NCI-H510A treated with DMSO at 0.1 percent for 48 hours (cell line): ENCODE measurements at regions not wholly inside any gene's neighbourhood (a gene's known extent, or its start where the extent isn't known, plus 50 kb on each side); places are given as distances from the start of the nearest gene placed in this dataset.
"Not testable (repeated sequence)": the region's sequence is repeated elsewhere in the genome, so short reads cannot be mapped to it uniquely, and the experiment has no call there.

ENCODE experiments used
- DNase-seq: peaks from one replicate; lab custom pipeline; 2025; lab: John Stamatoyannopoulos, UW

DNA sequence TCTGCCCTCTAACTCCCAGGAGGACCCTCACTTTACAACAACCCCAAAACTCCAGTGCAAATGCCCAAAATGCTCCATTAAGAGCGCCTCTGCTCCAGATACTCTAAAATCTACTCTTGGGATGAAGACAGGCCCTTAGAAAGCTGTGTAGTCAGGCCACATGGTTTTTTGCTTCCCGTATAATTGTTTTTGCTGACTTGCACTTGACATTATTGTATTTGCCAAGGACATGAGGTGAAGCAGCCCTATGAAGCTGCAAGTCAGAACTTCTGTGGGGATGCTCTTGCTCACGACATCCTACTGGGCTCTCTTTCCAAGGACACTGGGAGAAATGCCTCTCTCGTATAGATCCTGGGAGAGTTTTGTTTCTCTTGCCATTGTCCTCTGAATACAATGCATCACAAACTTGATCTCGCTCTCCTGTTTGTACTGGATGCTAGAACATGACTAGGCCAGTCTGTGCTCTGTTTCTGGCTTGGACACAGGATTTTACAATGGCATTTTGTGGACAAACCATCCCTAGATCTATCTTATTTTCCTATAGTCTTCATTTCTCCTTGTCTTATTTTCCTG is 177.2 kb upstream of the DTNBP1 start:
- no peak for DNase-seq

DNA sequence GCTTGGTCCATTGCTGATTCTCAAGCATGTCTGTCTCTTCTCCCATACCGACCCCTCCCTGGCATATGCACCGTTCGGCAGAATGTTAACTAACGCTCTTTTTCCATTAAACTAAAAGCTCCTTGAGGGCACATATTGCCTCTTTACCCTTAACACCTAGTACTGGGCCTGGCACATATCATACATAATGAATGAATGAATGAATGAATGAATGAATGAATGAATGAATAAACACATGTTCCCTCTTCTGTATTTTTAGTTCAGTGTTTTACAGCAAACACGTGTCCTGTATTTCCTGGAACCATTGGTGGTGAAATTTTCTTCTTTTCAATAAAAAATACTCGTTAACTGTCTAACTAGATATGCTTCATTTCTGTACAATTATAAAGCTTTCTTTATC is 174.4 kb upstream of the DTNBP1 start:
- DNase-seq, result no peak

DNA sequence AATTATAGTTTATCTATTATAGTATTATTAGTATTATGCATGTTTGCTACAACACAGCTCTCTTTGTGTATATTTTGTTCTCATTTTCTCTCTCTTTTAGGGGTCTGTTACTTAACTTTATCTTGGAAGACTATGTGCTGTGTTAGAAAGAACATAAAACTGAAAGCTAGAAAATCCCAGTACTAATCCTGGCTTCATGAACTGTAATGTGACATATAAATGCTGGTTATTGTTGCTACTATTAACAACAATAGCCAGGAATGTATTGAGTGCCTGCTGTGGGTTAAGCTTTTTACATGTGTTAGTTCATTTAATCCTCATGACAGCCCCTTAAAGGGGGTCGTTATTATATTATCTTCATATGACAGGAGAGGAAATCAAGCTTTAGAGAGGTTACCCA is 170.0 kb upstream of the DTNBP1 start:
- DNase-seq, result no peak

DNA sequence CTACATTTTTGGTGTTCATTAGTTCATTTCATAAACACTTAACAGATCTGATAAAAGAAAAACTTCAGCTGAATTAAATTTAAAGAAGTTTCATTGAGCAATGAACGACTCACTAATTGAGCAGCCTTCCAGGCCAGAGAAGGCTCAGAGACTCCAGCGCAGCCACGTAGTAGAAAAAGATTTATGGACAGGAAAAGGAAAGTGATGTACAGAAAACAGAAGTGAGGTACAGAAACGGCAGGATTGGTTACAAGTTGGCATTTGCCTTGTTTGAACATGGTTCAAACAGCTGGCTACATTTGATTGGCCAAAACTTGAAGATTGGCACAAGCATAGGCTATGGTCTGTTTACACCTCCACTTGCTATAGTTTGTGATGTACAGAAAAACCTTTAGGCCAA is 166.3 kb upstream of the DTNBP1 start:
- DNase-seq, result no peak

DNA sequence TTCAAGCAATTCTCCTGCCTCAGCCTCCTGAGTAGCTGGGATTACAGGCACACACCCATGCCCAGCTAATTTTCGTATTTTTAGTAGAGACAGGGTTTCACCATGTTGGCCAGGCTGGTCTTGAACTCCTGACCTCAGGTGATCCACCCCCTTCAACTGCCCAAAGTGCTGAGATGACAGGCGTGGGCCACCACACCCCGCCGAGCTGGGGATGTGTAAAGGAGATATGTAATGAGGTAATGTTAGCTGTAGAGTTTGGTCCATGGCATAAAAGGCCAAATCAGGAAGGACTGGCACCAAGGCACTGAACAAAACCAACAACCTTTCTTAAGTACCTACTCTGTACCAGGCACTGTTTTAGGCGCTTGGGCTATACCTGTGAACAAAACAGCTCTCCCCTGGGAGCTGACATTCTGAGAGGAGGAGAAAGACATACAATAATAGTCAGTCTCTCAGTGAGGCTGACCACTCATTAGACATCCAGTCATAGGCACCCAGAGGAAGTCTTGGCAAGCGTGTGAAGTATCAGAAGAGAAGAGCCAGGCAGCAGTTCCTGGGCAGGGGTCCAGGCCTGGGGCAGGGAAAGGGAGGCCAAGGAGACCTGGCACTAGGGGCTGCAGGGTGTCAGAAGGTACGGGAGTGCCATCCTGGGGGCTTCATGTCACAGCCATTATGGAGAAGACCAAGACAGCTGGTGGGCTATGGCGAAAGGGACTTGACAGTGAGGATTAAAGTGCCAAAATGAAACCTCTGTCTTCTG is 164.8 kb upstream of the DTNBP1 start:
- DNase-seq, result no peak

DNA sequence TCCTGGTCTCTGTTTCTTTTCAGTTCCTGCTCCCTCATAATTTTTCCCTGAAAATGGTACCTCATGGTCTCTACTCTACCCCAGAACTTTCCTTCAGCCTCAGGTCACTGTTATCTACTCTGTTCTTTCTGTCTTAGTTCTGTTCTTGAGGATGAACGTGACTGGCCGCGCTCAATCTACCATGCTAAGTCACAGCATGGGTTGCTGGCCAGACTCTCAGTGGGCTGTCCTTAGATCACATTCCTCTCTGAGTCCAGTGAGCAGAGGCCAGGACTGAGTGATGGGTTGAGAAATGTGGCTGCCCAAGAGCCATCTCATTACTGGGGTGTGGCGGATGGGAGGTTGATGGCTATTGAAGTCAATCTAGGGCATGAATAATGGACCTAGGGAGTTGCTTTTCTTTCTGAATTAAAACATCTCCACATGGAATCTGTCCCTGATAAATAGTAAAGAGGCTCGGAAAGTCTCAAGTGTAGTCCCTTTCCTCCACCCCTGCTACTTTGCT is 164.0 kb upstream of the DTNBP1 start:
- no peak for DNase-seq

DNA sequence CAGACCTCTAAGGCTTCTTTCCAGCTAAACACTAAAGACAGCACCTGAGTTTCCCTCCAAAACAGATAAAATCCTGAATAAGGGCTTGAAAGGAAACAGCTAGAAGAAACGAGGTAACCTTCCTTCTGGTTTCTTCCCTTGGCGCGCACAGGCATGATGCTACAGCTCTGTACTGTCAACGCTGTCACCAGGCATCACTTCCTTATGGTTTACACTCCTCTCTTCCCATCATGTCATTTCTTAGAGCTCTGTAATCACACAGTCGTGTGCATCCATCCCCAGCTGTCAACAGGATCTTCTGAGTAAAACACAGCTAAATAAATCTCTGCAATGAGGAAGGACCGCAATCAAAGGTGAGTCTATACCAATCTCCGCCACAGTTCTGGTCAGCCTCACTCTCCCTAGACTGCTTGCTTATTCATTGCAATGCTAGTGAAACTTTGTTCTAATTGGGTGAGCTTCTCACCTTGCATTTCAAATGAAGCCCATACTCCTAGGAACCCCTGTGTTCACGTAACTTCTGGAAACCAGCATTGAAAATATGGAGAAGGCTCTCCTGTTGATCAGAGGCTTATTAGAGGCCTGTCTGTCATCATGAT is 162.6 kb upstream of the DTNBP1 start:
- DNase-seq, result no peak

DNA sequence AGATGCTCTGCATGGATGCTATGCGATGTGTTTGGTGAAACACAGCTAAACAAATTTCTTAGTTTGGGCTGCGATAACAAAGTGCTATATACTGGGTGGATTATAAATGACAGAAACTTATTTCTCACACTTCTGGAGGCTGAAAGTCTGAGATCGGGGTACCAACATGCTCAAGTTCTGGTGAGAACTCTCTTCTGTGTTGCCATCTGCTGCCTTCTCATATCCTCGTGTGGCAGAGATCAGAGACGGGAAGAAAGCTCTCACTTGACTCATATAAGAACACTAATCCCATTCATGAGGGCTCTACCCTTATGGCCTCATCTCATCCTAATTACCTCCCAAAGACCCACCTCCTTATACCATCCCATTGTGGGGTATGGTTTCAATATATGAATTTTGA is 162.0 kb upstream of the DTNBP1 start:
- no peak for DNase-seq

DNA sequence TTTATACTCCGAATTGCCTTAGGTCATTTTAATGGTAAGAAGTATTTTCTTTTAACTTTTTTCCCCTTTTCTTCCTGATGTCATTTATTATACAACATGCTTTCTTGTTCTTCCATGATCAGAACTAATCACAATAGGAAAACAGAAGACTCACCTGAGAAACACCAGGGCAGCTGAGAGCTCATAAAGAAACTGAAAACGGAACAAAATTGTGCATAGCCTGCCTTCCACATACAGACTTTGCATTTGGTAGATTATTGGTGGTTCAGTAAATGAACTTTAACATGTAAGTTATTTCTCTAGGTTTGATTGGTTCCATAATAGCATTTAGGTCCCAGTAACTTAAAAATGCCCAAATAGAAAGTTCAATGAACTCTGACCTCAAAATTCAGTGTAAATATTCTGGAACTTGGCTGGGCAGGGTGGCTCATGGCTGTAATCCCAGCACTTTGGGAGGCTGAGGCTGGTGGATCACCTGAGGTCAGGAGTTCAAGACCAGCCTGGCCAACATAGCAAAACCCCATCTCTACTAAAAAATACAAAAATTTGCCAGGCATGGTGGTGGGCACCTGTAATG is 161.1 kb upstream of the DTNBP1 start:
- DNase-seq, result no peak

DNA sequence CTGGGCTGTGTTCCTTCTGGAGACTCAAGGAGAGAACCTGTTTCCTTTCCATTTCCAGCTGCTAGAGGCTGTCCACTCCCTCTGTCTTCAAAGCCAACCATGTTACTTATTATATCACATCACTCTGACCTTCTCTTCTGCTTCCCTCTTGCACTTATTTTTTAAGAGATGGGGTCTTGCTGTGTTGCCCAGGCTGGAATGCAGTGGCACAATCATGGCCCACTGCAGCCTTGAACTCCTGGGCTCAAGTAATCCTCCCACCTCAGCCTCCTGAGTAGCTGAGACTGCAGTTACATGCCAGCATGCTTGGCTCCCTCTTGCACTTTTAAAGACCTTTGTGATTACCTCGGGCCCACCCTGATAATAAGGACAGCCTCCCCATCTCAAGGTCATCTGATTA is 160.0 kb upstream of the DTNBP1 start:
- no peak for DNase-seq

DNA sequence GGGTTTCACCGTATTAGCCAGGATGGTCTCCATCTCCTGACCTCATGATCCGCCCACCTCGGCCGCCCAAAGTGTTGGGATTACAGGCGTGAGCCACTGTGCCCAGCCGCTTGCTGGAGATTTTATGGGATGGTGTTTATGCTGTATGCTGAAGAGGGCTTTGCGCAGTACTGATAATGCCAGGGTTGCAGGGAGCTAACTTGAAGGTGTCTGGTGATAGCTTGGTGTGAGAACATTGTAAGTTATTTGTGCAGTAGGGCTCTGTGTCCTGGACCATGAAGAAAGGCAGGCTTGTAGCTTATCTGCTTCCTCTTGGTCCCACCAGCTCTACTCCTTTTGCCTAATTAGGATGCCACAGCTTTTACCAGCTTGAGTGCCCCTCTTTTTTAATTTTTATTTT is 157.0 kb upstream of the DTNBP1 start:
- DNase-seq, result no peak

DNA sequence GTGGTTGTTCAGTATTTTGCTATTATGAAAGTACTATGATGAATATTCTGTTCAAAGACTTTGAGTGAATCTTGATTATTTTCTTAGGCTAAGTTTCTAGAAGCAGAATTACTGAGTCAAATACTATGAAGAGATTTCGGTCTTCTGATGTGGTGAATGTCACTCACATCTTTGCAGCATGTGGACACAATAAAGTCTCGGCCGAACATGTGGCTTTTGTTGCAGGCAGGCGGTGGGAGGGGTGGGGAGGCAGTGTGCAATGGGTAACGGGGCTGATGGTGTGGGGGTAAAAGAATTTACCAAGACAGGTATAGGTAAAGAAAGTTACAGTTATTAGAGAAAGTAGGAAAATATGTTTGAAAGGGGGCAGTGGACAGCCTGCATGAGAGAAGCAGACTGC is 156.4 kb upstream of the DTNBP1 start:
- DNase-seq, result no peak

DNA sequence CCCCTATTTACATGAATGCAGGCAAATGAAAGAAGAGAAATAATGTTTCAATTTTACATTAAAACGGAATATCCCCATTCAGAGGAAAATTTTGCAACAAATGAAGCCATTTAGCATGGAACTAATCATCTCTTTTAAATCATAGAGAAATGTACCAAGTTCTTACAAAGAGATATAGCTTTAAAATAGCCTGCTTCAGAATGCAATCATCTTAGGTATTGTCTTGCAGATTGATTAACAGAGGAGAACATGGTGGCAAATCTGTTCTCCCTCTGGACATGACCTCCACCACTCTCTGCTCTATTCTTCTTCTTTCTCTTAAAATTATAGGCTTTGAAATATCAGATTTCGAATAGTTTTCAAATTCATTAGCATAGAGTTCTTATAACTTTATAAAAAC is 155.7 kb upstream of the DTNBP1 start:
- DNase-seq, result no peak

DNA sequence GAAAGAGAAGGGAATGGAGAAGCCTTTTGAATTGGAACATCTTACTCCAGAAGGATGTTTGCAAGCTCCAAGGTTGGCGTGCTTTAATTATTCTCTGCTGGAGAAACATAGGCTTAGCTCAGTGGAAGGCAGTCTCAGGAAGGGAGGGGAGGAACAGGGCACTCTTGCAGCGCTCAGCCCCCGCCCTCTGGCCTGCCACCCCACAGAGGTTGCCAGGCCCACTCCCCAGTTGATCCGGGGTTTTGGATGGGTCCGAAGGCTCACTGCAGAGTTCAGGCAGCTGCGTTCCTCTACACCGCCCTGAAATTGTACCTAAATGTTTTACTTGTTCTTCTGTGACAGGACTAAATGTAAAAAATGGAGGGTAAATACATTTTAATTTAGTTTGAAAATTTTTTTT is 155.2 kb upstream of the DTNBP1 start:
- no peak for DNase-seq

DNA sequence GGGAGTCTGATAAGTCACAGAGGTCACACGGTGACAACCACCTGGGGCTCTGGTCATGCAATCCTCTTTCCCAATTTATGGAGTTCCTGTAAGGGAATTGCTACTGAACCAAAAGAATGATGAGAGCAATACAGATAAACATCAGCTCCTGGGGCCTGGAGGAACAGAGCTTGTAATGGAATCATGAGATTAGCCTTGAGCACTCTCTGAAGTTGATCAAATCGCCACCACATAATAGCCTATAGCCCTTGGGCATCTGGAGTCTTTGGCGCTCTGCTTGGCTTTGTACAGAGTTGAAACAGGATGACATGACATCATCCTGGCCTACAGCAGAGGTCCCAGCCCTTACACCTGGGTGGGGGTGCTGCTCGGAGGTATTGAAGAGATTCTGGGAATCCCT is 154.3 kb upstream of the DTNBP1 start:
- DNase-seq, result no peak

DNA sequence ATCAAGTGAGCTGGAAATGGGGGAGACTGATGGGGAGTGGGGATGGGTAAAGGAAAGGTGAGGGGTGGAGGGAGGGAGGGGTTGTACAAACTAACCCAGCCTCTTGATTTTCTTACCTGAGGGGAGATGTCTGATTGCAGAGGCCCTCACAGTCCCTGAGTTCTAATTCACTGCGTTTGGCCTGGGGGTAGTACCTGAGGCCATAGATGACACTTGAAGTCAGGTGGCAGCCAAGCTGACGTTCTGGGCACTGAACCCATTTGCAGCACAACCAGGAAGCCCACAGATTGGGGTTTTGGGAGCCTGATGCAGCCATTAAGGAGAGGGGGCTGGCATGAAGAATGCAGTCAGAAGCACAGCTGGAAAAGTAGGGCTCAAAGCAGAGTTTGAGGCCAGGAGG is 153.8 kb upstream of the DTNBP1 start:
- no peak for DNase-seq

DNA sequence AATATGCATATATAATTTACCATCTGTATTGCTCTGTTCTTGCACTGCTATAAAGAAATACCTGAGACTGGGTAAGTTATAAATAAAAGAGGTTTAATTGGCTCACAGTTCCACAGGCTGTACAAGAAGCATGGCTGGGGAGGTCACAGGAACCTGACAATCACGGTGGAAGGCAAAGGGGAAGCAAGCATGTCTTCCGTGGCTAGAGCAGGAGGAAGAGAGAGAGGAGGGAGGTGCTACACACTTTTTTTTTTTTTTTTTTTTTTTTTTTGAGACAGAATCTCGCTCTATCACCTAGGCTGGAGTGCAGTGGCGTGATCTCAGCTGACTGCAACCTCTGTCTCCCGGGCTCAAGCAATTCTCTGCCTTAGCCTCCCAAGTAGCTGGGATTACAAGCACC is 150.9 kb upstream of the DTNBP1 start:
- not testable (repeated sequence) for DNase-seq

DNA sequence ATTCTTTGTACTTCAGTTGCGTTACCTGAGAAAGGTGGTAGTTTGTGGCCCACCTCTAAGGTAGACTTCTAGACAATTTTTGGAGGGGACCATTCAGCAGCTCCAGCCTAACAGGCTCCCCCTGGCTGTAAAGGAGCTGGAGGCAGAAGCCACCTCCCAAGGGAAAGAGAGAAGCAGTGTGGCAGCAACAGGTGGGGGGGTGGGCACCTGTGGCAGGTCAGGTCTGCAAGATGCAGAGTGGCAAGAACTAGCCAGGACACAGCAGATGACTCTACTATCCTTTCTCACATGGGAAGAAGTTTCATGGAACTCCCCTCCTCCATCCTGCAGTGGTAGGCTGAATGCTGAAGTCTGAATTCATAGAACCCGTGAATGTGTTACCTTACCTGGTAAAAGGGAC is 148.3 kb upstream of the DTNBP1 start:
- DNase-seq, result no peak

DNA sequence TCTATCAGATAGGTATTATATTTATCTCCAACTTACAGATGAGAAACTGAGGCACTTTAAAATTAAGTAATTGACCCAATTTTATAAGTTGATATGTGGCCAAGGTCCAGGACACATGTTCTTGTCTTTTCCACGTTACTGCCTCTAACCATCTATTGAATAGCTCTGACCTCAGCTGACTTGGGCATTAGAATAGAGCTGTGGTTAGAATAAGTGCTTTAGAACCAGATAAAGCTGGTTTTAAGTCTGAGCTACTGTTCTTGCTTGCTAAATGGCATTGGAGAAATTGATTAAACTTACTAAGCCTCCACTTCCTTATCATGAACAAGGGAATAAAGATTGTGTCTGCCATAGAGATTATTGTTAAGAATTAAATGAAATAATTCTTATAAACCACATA is 147.8 kb upstream of the DTNBP1 start:
- DNase-seq, result no peak

DNA sequence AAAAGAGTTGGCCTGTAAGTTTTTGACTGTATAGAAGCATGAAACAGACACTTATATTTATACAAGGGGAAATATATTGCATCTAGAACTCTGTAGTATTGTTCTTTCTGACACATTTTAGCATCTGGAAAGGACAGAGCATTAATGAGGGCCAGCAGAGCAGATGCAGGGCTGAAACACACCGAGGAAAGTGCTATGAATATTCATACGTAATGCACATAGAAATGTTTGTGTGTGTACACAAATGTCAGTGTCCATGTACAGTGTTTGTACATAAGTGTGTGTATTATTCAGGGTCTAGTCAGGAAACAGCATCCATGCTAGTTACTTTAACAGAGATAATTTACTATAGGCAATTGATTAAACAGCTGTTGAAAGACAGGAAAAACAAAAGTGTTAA is 146.5 kb upstream of the DTNBP1 start:
- DNase-seq, result no peak

DNA sequence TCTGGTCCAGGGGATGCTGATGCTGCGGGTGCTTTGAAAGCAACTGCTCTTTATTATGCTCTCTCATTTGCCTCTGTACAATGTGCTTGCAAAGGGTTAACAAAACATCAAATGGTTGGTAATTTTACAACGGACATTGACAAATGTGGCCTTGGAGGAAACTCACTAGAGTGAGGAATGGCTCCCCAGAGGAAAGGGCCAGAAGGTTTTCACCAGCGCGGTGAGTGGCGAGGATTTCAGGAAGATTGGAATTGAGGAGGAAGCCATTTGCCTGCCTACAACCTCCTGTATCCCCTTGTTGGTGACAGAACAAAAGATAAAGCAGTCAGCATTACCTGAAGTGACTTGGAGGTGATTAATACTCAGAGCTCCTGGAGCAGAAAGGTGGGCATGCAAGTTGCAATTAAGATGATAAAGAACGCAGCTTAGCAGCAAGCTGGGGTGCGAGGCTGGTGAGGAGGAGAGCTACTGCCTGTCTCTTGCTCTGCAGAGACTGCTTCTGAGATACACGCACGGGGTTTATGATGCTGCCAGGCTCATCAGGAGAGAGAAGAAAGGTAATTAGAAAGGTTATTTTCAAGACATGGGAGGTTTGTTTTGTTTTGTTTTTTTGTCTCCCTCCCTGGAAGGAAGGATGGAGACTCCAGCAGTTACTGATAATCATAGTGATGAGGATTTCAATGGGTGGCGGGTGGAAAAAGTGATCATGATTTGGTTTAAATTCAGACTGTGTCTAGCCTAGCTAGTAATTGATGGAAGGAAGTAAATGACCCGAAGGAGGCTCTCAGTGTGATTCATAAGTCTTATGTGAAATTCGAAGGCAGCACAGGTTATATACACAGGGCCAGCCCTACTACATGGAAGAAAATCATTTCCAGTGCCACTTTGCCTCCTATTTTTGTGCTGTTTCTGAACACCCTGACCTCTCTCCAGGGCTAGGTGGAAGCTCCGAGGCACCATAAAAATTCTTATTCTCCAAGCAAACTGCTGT is 141.6 kb upstream of the DTNBP1 start:
- no peak for DNase-seq

DNA sequence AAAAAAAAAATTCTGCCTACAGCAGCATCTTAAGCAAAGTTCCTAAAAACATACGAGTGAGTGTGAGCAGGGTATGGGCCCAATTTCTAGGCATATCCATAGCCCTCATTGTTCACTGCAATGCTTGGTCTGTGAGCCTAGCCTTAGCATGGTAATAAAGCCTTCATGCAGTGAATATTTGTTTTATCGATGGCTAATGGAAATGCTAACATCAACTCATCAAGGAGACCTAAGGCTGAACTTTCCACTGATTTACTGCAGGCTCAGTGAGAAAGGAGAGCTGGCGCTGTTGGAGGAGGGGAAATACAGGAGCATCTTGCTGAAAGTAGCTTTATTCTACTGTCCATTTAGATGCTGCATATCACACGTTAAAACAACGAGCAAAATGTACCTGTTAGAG is 139.6 kb upstream of the DTNBP1 start:
- DNase-seq, result no peak
